ENCODE measurements at regions not wholly inside any gene's neighbourhood (a gene's known extent, or its start where the extent isn't known, plus 50 kb on each side); places are given as distances from the start of the nearest gene placed in this dataset.

GRCh38 chr16:63183743-63184142, 1147.5 kb upstream of the CDH8 start:
- Histone ChIP-seq H3K36me3 (ENCODE audit: control insufficient read depth, insufficient read depth, low read length) (no peaks in the 10 kb centered on the region), H3K9me3 (ENCODE audit: control insufficient read depth, insufficient read depth, low read length) (peaks cover 9% of the 10 kb centered on the region), H3K4me3 (ENCODE audit: low read length) (no peak overlapping the region), H3K27ac (ENCODE audit: low read length) (no peak overlapping the region), H3K27me3 (ENCODE audit: control insufficient read depth, insufficient read depth, low read length) (no peaks in the 10 kb centered on the region), H3K4me1 (ENCODE audit: control insufficient read depth, insufficient read depth, low read length) (no peaks in the 10 kb centered on the region)
- Mint-ChIP-seq H3K9me3 (peaks cover 28 to 32% of the 10 kb centered on the region in 2 donors), H3K4me1 (no peaks in the 10 kb centered on the region), H3K36me3 (peaks cover 8% of the 10 kb centered on the region), H3K27me3 (ENCODE audit: low read depth in 2 of 2) (no peaks in the 10 kb centered on the region), H3K27ac (no peak overlapping the region), H3K4me3 (no peak overlapping the region)
- no peak for ATAC-seq
- intact Hi-C loops (cut with micrococcal nuclease), result no loop called here
- TF ChIP-seq CTCF (IDR thresholded peaks at IDR 0.05), result no peak
- WGBS (ENCODE audit: insufficient coverage), result 79% methylated on average over 2 of the region's 2 CpGs
- DNase-seq, result no peak

- Histone ChIP-seq H3K9me3 (ENCODE audit: control insufficient read depth, insufficient read depth, low read length) (peaks cover 4% of the 10 kb centered on the region), H3K27ac (ENCODE audit: low read length) (no peak overlapping the region), H3K36me3 (ENCODE audit: control insufficient read depth, insufficient read depth, low read length) (no peaks in the 10 kb centered on the region), H3K4me3 (ENCODE audit: low read length) (no peak overlapping the region), H3K27me3 (ENCODE audit: control insufficient read depth, insufficient read depth, low read length) (no peaks in the 10 kb centered on the region), H3K4me1 (ENCODE audit: control insufficient read depth, insufficient read depth, low read length) (no peaks in the 10 kb centered on the region)
- Mint-ChIP-seq H3K4me3 (no peak overlapping the region), H3K9me3 (peaks cover 13 to 20% of the 10 kb centered on the region in 2 donors), H3K27ac (no peak overlapping the region), H3K4me1 (no peaks in the 10 kb centered on the region), H3K36me3 (no peaks in the 10 kb centered on the region), H3K27me3 (ENCODE audit: low read depth in 2 of 2) (no peaks in the 10 kb centered on the region)
- intact Hi-C loops (cut with micrococcal nuclease), result no loop called here
- TF ChIP-seq CTCF (IDR thresholded peaks at IDR 0.05), result no peak
- ATAC-seq (no peak), DNase-seq (no peak)
Observed at GRCh38 chr16:63175313-63175712, 1139.1 kb upstream of the CDH8 start.

- H3K4me1 Mint-ChIP-seq, result no peaks in the 10 kb centered on the region
- H3K4me3 Mint-ChIP-seq, result no peak overlapping the region
- ATAC-seq (no peak), DNase-seq (no peak)
- no peak overlapping the region for H3K27ac Mint-ChIP-seq
- Histone ChIP-seq H3K9me3 (ENCODE audit: control insufficient read depth, insufficient read depth, low read length) (peaks cover 3% of the 10 kb centered on the region), H3K36me3 (ENCODE audit: control insufficient read depth, insufficient read depth, low read length) (no peaks in the 10 kb centered on the region), H3K27me3 (ENCODE audit: control insufficient read depth, insufficient read depth, low read length) (no peaks in the 10 kb centered on the region), H3K4me1 (ENCODE audit: control insufficient read depth, insufficient read depth, low read length) (no peaks in the 10 kb centered on the region), H3K27ac (ENCODE audit: low read length) (no peak overlapping the region), H3K4me3 (ENCODE audit: low read length) (no peak overlapping the region)
- H3K9me3 Mint-ChIP-seq, result peaks cover 10 to 23% of the 10 kb centered on the region in 2 donors
- intact Hi-C loops (cut with micrococcal nuclease), result no loop called here
- H3K36me3 Mint-ChIP-seq, result no peaks in the 10 kb centered on the region
- H3K27me3 Mint-ChIP-seq (ENCODE audit: low read depth in 2 of 2), result no peaks in the 10 kb centered on the region
- TF ChIP-seq CTCF (IDR thresholded peaks at IDR 0.05), result no peak
Observed at GRCh38 chr16:63174801-63175200, 1138.6 kb upstream of the CDH8 start.

GRCh38 chr16:63171545-63171944, 1135.3 kb upstream of the CDH8 start:
- DNase-seq, result no peak
- intact Hi-C loops (cut with micrococcal nuclease), result no loop called here
- no peak for TF ChIP-seq CTCF (IDR thresholded peaks at IDR 0.05)
- H3K36me3 ChIP-seq (ENCODE audit: control insufficient read depth, insufficient read depth, low read length), result no peaks in the 10 kb centered on the region
- no peak overlapping the region for H3K4me3 Mint-ChIP-seq
- no peaks in the 10 kb centered on the region for H3K36me3 Mint-ChIP-seq
- no peaks in the 10 kb centered on the region for H3K4me1 Mint-ChIP-seq
- peaks cover 9 to 26% of the 10 kb centered on the region in 2 donors for H3K9me3 Mint-ChIP-seq
- no peak overlapping the region for H3K27ac Mint-ChIP-seq
- no peak overlapping the region for H3K4me3 ChIP-seq (ENCODE audit: low read length)
- peaks cover 12% of the 10 kb centered on the region for H3K9me3 ChIP-seq (ENCODE audit: control insufficient read depth, insufficient read depth, low read length)
- ATAC-seq, result no peak
- H3K27me3 Mint-ChIP-seq (ENCODE audit: low read depth in 2 of 2), result no peaks in the 10 kb centered on the region
- H3K27me3 ChIP-seq (ENCODE audit: control insufficient read depth, insufficient read depth, low read length), result no peaks in the 10 kb centered on the region
- H3K4me1 ChIP-seq (ENCODE audit: control insufficient read depth, insufficient read depth, low read length), result no peaks in the 10 kb centered on the region
- no peak overlapping the region for H3K27ac ChIP-seq (ENCODE audit: low read length)

All from natural killer cell (primary cell).